H9 (cell line): ENCODE measurements at regions not wholly inside any gene's neighbourhood (a gene's known extent, or its start where the extent isn't known, plus 50 kb on each side); places are given as distances from the start of the nearest gene placed in this dataset.

Experiments used
- DNase-seq: peaks from one replicate; pipeline ENCODE4 v3.0.0-alpha.2; 2017
- H2AFZ ChIP-seq: one replicate; pipeline ENCODE4 v1.6.1; 2013; ENCODE audit warnings: mild to moderate bottlenecking, low read length, control low read depth, moderate library complexity
- H2AK5ac ChIP-seq: 2 replicates; pipeline ENCODE4 v1.6.1; 2013; ENCODE audit warnings: low read length, control low read depth, mixed read lengths; ENCODE audit not compliant: insufficient read length
- H2BK120ac ChIP-seq: one replicate; pipeline ENCODE4 v1.6.1; 2013; ENCODE audit warnings: low read depth, mild to moderate bottlenecking, low read length, control low read depth, inconsistent platforms; ENCODE audit not compliant: poor library complexity, severe bottlenecking
- H2BK12ac ChIP-seq: 2 replicates; pipeline ENCODE4 v1.6.1; 2013; ENCODE audit warnings: low read length, control low read depth, mixed read lengths, low read depth; ENCODE audit not compliant: insufficient read length
- H2BK15ac ChIP-seq: 2 replicates; pipeline ENCODE4 v1.6.1; 2013; ENCODE audit warnings: low read depth, low read length, control low read depth
- H2BK20ac ChIP-seq: one replicate; pipeline ENCODE4 v1.6.1; 2013; ENCODE audit warnings: low read depth, mild to moderate bottlenecking, low read length, control low read depth, inconsistent platforms; ENCODE audit not compliant: poor library complexity, severe bottlenecking
- H2BK5ac ChIP-seq: 2 replicates; pipeline ENCODE4 v1.6.1; 2013; ENCODE audit warnings: low read length, control low read depth, mixed read lengths; ENCODE audit not compliant: insufficient read length
- H3K14ac ChIP-seq: 2 replicates; pipeline ENCODE4 v1.6.1; 2013; ENCODE audit warnings: low read length, control low read depth; ENCODE audit not compliant: insufficient read depth
- H3K18ac ChIP-seq: 2 replicates; pipeline ENCODE4 v1.6.1; 2013; ENCODE audit warnings: low read depth, mild to moderate bottlenecking, mixed read lengths, low read length, control low read depth; ENCODE audit not compliant: insufficient read length
- H3K23ac ChIP-seq: 2 replicates; pipeline ENCODE4 v1.6.1; 2013; ENCODE audit warnings: low read length, control low read depth, mixed read lengths, low read depth; ENCODE audit not compliant: insufficient read length
- H3K23me2 ChIP-seq: 2 replicates; pipeline ENCODE4 v1.6.1; 2013; ENCODE audit warnings: low read depth, mild to moderate bottlenecking, mixed read lengths, low read length, control low read depth; ENCODE audit not compliant: insufficient read length, poor library complexity, severe bottlenecking
- H3K27ac ChIP-seq: 2 replicates; pipeline ENCODE4 v1.5.1; 2013; ENCODE audit warnings: low read length, control low read depth, mixed read lengths, low read depth; ENCODE audit not compliant: insufficient read length
- H3K27me3 ChIP-seq: 2 replicates; pipeline ENCODE4 v1.6.1; 2013; ENCODE audit warnings: low read length, control low read depth, inconsistent platforms; ENCODE audit not compliant: insufficient read depth
- H3K4ac ChIP-seq: 2 replicates; pipeline ENCODE4 v1.6.1; 2013; ENCODE audit warnings: low read depth, mild to moderate bottlenecking, control low read depth, inconsistent platforms, low read length, moderate library complexity
- H3K4me1 ChIP-seq: 2 replicates; pipeline ENCODE4 v1.6.1; 2013; ENCODE audit warnings: low read length, control low read depth, inconsistent platforms; ENCODE audit not compliant: insufficient read depth
- H3K4me2 ChIP-seq: 2 replicates; pipeline ENCODE4 v1.6.1; 2013; ENCODE audit warnings: low read length, control low read depth, mixed read lengths; ENCODE audit not compliant: insufficient read length, insufficient read depth
- H3K56ac ChIP-seq: 2 replicates; pipeline ENCODE4 v1.6.1; 2013; ENCODE audit warnings: low read depth, mild to moderate bottlenecking, mixed read lengths, low read length, control low read depth; ENCODE audit not compliant: insufficient read length
- H3K79me1 ChIP-seq: 2 replicates; pipeline ENCODE4 v1.6.1; 2013; ENCODE audit warnings: low read depth, mild to moderate bottlenecking, moderate library complexity, low read length, control low read depth, inconsistent platforms; ENCODE audit not compliant: insufficient read depth, poor library complexity, severe bottlenecking
- H3K79me2 ChIP-seq: 2 replicates; pipeline ENCODE4 v1.6.1; 2013; ENCODE audit warnings: low read length, control low read depth, inconsistent platforms; ENCODE audit not compliant: insufficient read depth
- H3K9ac ChIP-seq: 2 replicates; pipeline ENCODE4 v1.6.1; 2013; ENCODE audit warnings: low read length, control low read depth, mixed read lengths; ENCODE audit not compliant: insufficient read length; ENCODE audit errors: extremely low read depth
- H3K9me3 ChIP-seq: one replicate; pipeline ENCODE4 v1.6.1; 2013; ENCODE audit warnings: low read depth, low read length, inconsistent platforms; ENCODE audit not compliant: control insufficient read depth
- H3T11ph ChIP-seq: one replicate; pipeline ENCODE4 v1.6.1; 2013; ENCODE audit warnings: mild to moderate bottlenecking, low read length, control low read depth, inconsistent platforms
- H4K20me1 ChIP-seq: one replicate; pipeline ENCODE4 v1.6.1; 2013; ENCODE audit not compliant: control insufficient read depth, insufficient read length, insufficient read depth
- H4K5ac ChIP-seq: 2 replicates; pipeline ENCODE4 v1.6.1; 2013; ENCODE audit warnings: low read depth, mild to moderate bottlenecking, mixed read lengths, low read length, control low read depth; ENCODE audit not compliant: insufficient read length
- H4K8ac ChIP-seq: replicated peaks from 2 replicates; pipeline ENCODE4 v1.6.1; 2013; ENCODE audit warnings: low read length, control low read depth, mixed read lengths, low read depth; ENCODE audit not compliant: insufficient read length
- H4K91ac ChIP-seq: 2 replicates; pipeline ENCODE4 v1.6.1; 2013; ENCODE audit warnings: low read depth, mild to moderate bottlenecking, moderate library complexity, mixed read lengths, low read length, control low read depth; ENCODE audit not compliant: insufficient read length
- H3K27ac Mint-ChIP-seq, 3 experiments: 2 replicates in 2 of 3; 3 replicates in 1 of 3; pipeline ENCODE4 v1.8.0; 2020 to 2021; ENCODE audit warnings: mixed read lengths in 3 of 3, mild to moderate bottlenecking in 1 of 3, moderate library complexity in 1 of 3
- H3K27me3 Mint-ChIP-seq: 2 replicates; pipeline ENCODE4 v1.8.0; 2021; ENCODE audit warnings: low read depth, mild to moderate bottlenecking, moderate library complexity, mixed read lengths
- H3K36me3 Mint-ChIP-seq, 3 experiments: 2 replicates in 2 of 3; 3 replicates in 1 of 3; pipeline ENCODE4 v1.8.0; 2020 to 2021; ENCODE audit warnings: low read depth in 3 of 3, mixed read lengths in 3 of 3; ENCODE audit not compliant: insufficient read depth in 1 of 3
- H3K4me1 Mint-ChIP-seq, 2 experiments: 2 replicates each; pipeline ENCODE4 v1.8.0; 2020; ENCODE audit warnings: mixed read lengths in 2 of 2
- H3K4me3 Mint-ChIP-seq, 2 experiments: 2 replicates in 1 of 2; 3 replicates in 1 of 2; pipeline ENCODE4 v1.8.0; 2020 to 2021; ENCODE audit warnings: mild to moderate bottlenecking in 2 of 2, mixed read lengths in 2 of 2, moderate library complexity in 1 of 2
- H3K9me3 Mint-ChIP-seq, 2 experiments: 2 replicates in 1 of 2; 3 replicates in 1 of 2; pipeline ENCODE4 v1.8.0; 2020; ENCODE audit warnings: mild to moderate bottlenecking in 2 of 2, mixed read lengths in 2 of 2, moderate library complexity in 1 of 2
- CTCF ChIP-seq: fragments of 200-600 bp; sonication (generic); conservative IDR thresholded peaks from 3 replicates; pipeline ENCODE4 v1.8.0; 2021; ENCODE audit warnings: antibody characterized with exemption, mild to moderate bottlenecking
- WGBS: extraction: QIAGEN DNeasy Blood & Tissue Kit; methylation state at CpG from one replicate; pipeline ENCODE4 v1.1.7; 2013; ENCODE audit warnings: missing lambda C conversion rate, low lambda C conversion rate, mixed read lengths; ENCODE audit not compliant: insufficient read length; ENCODE audit errors: extremely low coverage; 5-methylcytosine and 5-hydroxymethylcytosine counted together

DNA sequence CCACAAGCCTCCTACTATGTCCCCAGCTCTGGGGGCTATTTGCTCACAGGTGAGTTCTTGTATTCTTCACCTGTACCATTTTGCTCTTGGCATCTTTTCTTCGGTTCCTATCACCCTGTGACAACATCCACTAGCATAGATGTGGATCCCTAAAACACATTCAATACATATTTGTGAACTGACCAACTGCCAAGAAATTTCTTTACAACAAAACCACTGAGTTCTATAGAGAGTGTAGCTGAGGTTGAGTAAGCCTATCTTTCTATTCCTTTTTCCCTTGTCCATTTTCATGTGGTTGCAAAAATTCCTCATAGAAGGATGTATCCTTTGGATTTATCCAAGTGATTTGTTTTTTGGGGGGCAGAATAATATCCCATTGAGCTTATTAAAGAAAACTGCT, 192.7 kb upstream of the ITGA4 start:
- H3K9me3 Mint-ChIP-seq: no peaks in the 10 kb centered on the region; a peak in 1 of 5 replicates
- Histone ChIP-seq H3K9ac (no peak overlapping the region), H3T11ph (no peak overlapping the region)

More for the DNA sequence above, 192.7 kb upstream of the ITGA4 start:
- no peak for TF ChIP-seq CTCF
- H4K5ac ChIP-seq: no peak overlapping the region
- H3K27ac ChIP-seq: no peak overlapping the region
- no peak overlapping the region for H4K91ac ChIP-seq
- no peaks in the 10 kb centered on the region for H3K9me3 ChIP-seq
- no peak overlapping the region for H3K23ac ChIP-seq
- no peak overlapping the region for H2BK120ac ChIP-seq
- H3K23me2 ChIP-seq: no peaks in the 10 kb centered on the region
- H3K27me3 ChIP-seq: no peaks in the 10 kb centered on the region
- no peak for DNase-seq
- peaks cover 17 to 22% of the 10 kb centered on the region in 2 experiments for H3K4me1 Mint-ChIP-seq
- no peak overlapping the region for H3K56ac ChIP-seq
- no CpG with 5 or more reads among the region's 1 CpG for WGBS
- no peaks in the 10 kb centered on the region for H3K79me2 ChIP-seq
- no peaks in the 10 kb centered on the region for H3K79me1 ChIP-seq
- no peak overlapping the region for H2BK5ac ChIP-seq
- no peak overlapping the region for H4K8ac ChIP-seq
- H2AFZ ChIP-seq: no peak overlapping the region
- H3K36me3 Mint-ChIP-seq: no peaks in the 10 kb centered on the region
- no peak overlapping the region for H2BK12ac ChIP-seq
- no peak overlapping the region for H3K18ac ChIP-seq
- H3K4me3 Mint-ChIP-seq: no peak overlapping the region
- H2BK15ac ChIP-seq: no peak overlapping the region
- H3K4me2 ChIP-seq: no peak overlapping the region
- H2AK5ac ChIP-seq: no peak overlapping the region
- no peak overlapping the region for H3K4ac ChIP-seq
- no peaks in the 10 kb centered on the region for H3K27me3 Mint-ChIP-seq
- H3K14ac ChIP-seq: no peak overlapping the region
- H3K27ac Mint-ChIP-seq: no peak overlapping the region
- H3K4me1 ChIP-seq: no peaks in the 10 kb centered on the region
- no peaks in the 10 kb centered on the region for H4K20me1 ChIP-seq
- H2BK20ac ChIP-seq: no peak overlapping the region
